ENCODE measurements at regions not wholly inside any gene's neighbourhood (a gene's known extent, or its start where the extent isn't known, plus 50 kb on each side); places are given as distances from the start of the nearest gene placed in this dataset.
A peak's percentile ranks its signal among the peaks of the same experiment; 100 is the strongest.

DNA sequence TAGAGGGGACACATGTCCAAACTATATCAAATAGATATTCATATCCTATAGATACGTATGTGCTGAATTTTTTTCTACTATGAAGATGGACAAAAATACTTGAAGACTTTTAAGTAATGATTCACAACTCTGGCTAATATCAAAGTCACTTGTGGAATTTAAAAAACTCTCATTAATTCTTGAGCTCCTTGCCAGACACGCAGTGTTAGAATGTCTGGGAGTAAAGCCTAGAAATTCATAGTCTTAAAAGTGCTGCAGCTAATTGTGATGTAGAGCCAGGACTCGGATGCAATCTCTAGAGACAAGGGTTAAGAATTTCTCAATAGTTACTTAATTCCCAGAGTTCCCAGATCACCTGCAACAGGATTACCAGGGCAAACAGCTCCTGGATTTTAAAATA lies 107.4 kb downstream of the ARL6IP6 start:
- Histone ChIP-seq H3K9me2 (ENCODE audit: insufficient read depth) (no peaks in the 10 kb centered on the region), H3K79me2 (replicated peaks; ENCODE audit: insufficient read depth) (no peaks in the 10 kb centered on the region), H4K20me1 (replicated peaks; ENCODE audit: insufficient read depth) (no peaks in the 10 kb centered on the region), H3F3A (replicated peaks; ENCODE audit: low read depth) (no peaks in the 10 kb centered on the region), H3K36me3 (ENCODE audit: insufficient read depth) (no peaks in the 10 kb centered on the region), H3K4me2 (no peak overlapping the region), H2AFZ (peak overlapping the region; percentile 68; the same call in 1 of the 2 replicates), H3K27ac (ENCODE audit: low read depth) (no peak overlapping the region), H3K27me3 (ENCODE audit: insufficient read depth) (no peaks in the 10 kb centered on the region), H3K4me3 (no peak overlapping the region), H3K4me1 (ENCODE audit: insufficient read depth) (peaks cover 7% of the 10 kb centered on the region; the same call in 1 of the 2 replicates)
- Mint-ChIP-seq H3K4me3 (no peak overlapping the region), H3K9me3 (no peaks in the 10 kb centered on the region), H3K36me3 (ENCODE audit: low read depth) (no peaks in the 10 kb centered on the region), H3K4me1 (peaks cover 12% of the 10 kb centered on the region; the same call in 2 of the 3 replicates), H3K27me3 (ENCODE audit: insufficient read depth, low read depth, poor library complexity) (no peaks in the 10 kb centered on the region), H3K27ac (no peak overlapping the region)
- ATAC-seq (no peak), DNase-seq (ENCODE audit: low spot score) (no peak)
- TF ChIP-seq REST (IDR thresholded peaks at IDR 0.05; ENCODE audit: unreplicated experiment) (no peak), NANOG (IDR thresholded peaks at IDR 0.05; ENCODE audit: borderline replicate concordance) (no peak), ZNF331 (CRISPR knock-in tag; IDR thresholded peaks at IDR 0.05; ENCODE audit: low read depth) (no peak), ETS1 (IDR thresholded peaks at IDR 0.05) (no peak), STAT1 (IDR thresholded peaks at IDR 0.05; ENCODE audit: unreplicated experiment) (no peak), ZNF114 (CRISPR knock-in tag; IDR thresholded peaks at IDR 0.05) (no peak), CTCF (conservative IDR thresholded peaks at IDR 0.05; ENCODE audit: low read depth in 2 of 2) (no peak), POLR2AphosphoS5 (IDR thresholded peaks at IDR 0.05; ENCODE audit: low read depth) (no peak), EZH2phosphoT487 (IDR thresholded peaks at IDR 0.05; ENCODE audit: unreplicated experiment) (no peak), CREB1 (CRISPR knock-in tag; IDR thresholded peaks at IDR 0.05; ENCODE audit: low read depth) (no peak), EZH2 (IDR thresholded peaks at IDR 0.05; ENCODE audit: low read depth, unreplicated experiment) (no peak), JUNB (IDR thresholded peaks at IDR 0.05; ENCODE audit: unreplicated experiment) (no peak)
- TF ChIP-seq, protein P1, sequence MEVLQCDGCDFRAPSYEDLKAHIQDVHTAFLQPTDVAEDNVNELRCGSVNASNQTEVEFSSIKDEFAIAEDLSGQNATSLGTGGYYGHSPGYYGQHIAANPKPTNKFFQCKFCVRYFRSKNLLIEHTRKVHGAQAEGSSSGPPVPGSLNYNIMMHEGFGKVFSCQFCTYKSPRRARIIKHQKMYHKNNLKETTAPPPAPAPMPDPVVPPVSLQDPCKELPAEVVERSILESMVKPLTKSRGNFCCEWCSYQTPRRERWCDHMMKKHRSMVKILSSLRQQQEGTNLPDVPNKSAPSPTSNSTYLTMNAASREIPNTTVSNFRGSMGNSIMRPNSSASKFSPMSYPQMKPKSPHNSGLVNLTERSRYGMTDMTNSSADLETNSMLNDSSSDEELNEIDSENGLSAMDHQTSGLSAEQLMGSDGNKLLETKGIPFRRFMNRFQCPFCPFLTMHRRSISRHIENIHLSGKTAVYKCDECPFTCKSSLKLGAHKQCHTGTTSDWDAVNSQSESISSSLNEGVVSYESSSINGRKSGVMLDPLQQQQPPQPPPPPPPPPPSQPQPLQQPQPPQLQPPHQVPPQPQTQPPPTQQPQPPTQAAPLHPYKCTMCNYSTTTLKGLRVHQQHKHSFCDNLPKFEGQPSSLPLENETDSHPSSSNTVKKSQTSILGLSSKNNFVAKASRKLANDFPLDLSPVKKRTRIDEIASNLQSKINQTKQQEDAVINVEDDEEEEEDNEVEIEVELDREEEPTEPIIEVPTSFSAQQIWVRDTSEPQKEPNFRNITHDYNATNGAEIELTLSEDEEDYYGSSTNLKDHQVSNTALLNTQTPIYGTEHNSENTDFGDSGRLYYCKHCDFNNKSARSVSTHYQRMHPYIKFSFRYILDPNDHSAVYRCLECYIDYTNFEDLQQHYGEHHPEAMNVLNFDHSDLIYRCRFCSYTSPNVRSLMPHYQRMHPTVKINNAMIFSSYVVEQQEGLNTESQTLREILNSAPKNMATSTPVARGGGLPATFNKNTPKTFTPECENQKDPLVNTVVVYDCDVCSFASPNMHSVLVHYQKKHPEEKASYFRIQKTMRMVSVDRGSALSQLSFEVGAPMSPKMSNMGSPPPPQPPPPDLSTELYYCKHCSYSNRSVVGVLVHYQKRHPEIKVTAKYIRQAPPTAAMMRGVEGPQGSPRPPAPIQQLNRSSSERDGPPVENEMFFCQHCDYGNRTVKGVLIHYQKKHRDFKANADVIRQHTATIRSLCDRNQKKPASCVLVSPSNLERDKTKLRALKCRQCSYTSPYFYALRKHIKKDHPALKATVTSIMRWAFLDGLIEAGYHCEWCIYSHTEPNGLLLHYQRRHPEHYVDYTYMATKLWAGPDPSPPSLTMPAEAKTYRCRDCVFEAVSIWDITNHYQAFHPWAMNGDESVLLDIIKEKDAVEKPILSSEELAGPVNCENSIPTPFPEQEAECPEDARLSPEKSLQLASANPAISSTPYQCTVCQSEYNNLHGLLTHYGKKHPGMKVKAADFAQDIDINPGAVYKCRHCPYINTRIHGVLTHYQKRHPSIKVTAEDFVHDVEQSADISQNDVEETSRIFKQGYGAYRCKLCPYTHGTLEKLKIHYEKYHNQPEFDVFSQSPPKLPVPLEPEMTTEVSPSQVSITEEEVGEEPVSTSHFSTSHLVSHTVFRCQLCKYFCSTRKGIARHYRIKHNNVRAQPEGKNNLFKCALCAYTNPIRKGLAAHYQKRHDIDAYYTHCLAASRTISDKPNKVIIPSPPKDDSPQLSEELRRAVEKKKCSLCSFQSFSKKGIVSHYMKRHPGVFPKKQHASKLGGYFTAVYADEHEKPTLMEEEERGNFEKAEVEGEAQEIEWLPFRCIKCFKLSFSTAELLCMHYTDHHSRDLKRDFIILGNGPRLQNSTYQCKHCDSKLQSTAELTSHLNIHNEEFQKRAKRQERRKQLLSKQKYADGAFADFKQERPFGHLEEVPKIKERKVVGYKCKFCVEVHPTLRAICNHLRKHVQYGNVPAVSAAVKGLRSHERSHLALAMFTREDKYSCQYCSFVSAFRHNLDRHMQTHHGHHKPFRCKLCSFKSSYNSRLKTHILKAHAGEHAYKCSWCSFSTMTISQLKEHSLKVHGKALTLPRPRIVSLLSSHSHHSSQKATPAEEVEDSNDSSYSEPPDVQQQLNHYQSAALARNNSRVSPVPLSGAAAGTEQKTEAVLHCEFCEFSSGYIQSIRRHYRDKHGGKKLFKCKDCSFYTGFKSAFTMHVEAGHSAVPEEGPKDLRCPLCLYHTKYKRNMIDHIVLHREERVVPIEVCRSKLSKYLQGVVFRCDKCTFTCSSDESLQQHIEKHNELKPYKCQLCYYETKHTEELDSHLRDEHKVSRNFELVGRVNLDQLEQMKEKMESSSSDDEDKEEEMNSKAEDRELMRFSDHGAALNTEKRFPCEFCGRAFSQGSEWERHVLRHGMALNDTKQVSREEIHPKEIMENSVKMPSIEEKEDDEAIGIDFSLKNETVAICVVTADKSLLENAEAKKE (CRISPR knock-in tag; IDR thresholded peaks at IDR 0.05) = no peak

Data from GM23338 (cell line).